GM19351 (cell line): ENCODE measurements at regions not wholly inside any gene's neighbourhood (a gene's known extent, or its start where the extent isn't known, plus 50 kb on each side); places are given as distances from the start of the nearest gene placed in this dataset.
"Not testable (repeated sequence)": the region's sequence is repeated elsewhere in the genome, so short reads cannot be mapped to it uniquely, and the experiment has no call there.

ENCODE experiments used
- ATAC-seq: cut with Tn5 transposase; IDR thresholded peaks from one replicate; pipeline ENCODE4 v1.9.1; 2021; ENCODE audit warnings: mild to moderate bottlenecking, moderate library complexity; ENCODE audit not compliant: unreplicated experiment

GRCh38 chr5:28313953-28314352, 1275.6 kb upstream of the CDH9 start:
- ATAC-seq: no peak

- ATAC-seq: no peak
These were observed 1275.0 kb upstream of the CDH9 start for GRCh38 chr5:28313321-28313951.

GRCh38 chr5:28310696-28311095, 1272.3 kb upstream of the CDH9 start:
- no peak for ATAC-seq

GRCh38 chr5:28305891-28306290, 1267.5 kb upstream of the CDH9 start:
- ATAC-seq: no peak

GRCh38 chr5:28301712-28302111, 1263.3 kb upstream of the CDH9 start:
- no peak for ATAC-seq

- no peak for ATAC-seq
These were observed 1258.0 kb upstream of the CDH9 start for GRCh38 chr5:28296254-28297013.

- not testable (repeated sequence) for ATAC-seq
These were observed 1248.6 kb upstream of the CDH9 start for GRCh38 chr5:28287021-28287420.

- no peak for ATAC-seq
These were observed 1248.2 kb upstream of the CDH9 start for GRCh38 chr5:28286566-28286965.

GRCh38 chr5:28284788-28285187, 1246.4 kb upstream of the CDH9 start:
- ATAC-seq: no peak

- no peak for ATAC-seq
These were observed 1243.0 kb upstream of the CDH9 start for GRCh38 chr5:28281351-28281750.

- no peak for ATAC-seq
These were observed 1237.5 kb upstream of the CDH9 start for GRCh38 chr5:28275931-28276330.

- ATAC-seq: no peak
These were observed 1231.6 kb upstream of the CDH9 start for GRCh38 chr5:28269978-28270377.

GRCh38 chr5:28265877-28266276, 1227.5 kb upstream of the CDH9 start:
- ATAC-seq: no peak

GRCh38 chr5:28254846-28255245, 1216.5 kb upstream of the CDH9 start:
- no peak for ATAC-seq

- no peak for ATAC-seq
These were observed 1215.0 kb upstream of the CDH9 start for GRCh38 chr5:28253431-28253830.

- ATAC-seq: no peak
These were observed 1211.5 kb upstream of the CDH9 start for GRCh38 chr5:28249771-28250415.

GRCh38 chr5:28234356-28234968, 1196.1 kb upstream of the CDH9 start:
- no peak for ATAC-seq

GRCh38 chr5:28226407-28226806, 1188.0 kb upstream of the CDH9 start:
- ATAC-seq: no peak

- ATAC-seq: no peak
These were observed 1181.2 kb upstream of the CDH9 start for GRCh38 chr5:28219539-28219938.

- ATAC-seq: no peak
These were observed 1179.3 kb upstream of the CDH9 start for GRCh38 chr5:28217695-28218094.

- ATAC-seq: no peak
These were observed 1178.6 kb upstream of the CDH9 start for GRCh38 chr5:28216939-28217360.

- ATAC-seq: no peak
These were observed 1176.7 kb upstream of the CDH9 start for GRCh38 chr5:28215091-28215490.
